ENCODE measurements at regions not wholly inside any gene's neighbourhood (a gene's known extent, or its start where the extent isn't known, plus 50 kb on each side); places are given as distances from the start of the nearest gene placed in this dataset.
"Not testable (repeated sequence)": the region's sequence is repeated elsewhere in the genome, so short reads cannot be mapped to it uniquely, and the experiment has no call there.

GRCh38 chr1:157233131-157233530, 94.9 kb upstream of the ETV3 start:
- H3K27me3 Mint-ChIP-seq: peaks cover 26% of the 10 kb centered on the region
- H3K4me3 Mint-ChIP-seq: no peak overlapping the region
- H3K4me1 Mint-ChIP-seq (ENCODE audit: low read depth): no peaks in the 10 kb centered on the region
- H3K9me3 Mint-ChIP-seq: no peaks in the 10 kb centered on the region
- H3K36me3 Mint-ChIP-seq (ENCODE audit: low read depth): no peaks in the 10 kb centered on the region
- H3K27ac Mint-ChIP-seq: no peak overlapping the region
- intact Hi-C loops (cut with micrococcal nuclease): no loop called here

DNA sequence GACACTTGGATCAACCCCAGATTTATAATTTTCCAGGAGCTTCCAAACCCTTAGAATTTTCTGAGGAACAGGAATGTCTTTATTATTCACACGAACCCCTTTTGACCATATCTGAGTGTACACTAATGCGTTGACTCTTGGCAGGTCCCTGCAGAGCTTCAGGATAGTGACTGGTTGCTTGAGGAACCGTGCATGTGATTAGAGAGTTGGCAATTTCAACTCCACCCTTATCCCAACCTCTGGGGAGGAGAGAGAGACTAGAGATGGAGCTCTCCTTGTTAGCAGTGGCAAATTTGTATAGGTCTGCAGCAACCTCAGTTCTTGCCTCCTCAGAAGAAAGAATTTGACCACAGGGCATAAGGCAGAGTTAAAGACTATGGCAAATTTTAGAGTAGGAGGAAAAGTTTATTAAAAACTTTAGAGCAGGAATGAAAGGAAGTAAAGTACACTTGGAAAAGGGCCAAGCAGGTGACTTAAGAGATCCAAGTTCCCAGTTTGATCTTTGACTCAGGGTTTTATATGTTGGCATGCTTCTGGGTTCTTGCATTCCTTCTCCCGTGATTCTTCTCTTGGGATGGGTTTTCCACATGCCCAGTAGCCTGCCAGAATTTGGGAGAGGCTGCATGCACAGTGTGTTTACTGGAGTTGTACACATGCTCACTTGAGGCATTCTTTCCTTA, 93.8 kb upstream of the ETV3 start:
- H3K27ac Mint-ChIP-seq: no peak overlapping the region
- intact Hi-C loops (cut with micrococcal nuclease): no loop called here
- H3K27me3 Mint-ChIP-seq: peaks cover 22% of the 10 kb centered on the region

DNA sequence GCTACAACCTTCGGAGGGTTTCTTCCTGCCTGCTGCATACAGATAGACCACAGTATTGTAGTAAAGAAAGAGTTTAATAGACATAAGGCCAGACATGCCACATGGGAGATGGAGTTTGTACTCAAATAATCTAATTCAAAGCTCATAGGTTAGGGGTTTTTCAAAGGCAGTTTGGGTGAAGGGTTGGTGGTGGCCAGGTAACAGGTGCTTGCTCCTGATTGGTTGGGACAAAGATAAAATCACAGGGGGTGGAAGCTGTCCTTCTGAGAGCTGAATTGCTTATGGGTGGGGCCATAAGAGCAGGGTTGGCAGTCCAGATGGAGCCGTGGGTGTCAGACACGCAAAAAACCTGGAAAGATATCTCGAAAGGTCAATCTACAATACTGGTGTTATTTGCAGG, 92.3 kb upstream of the ETV3 start:
- peaks cover under 1% of the 10 kb centered on the region for H3K9me3 Mint-ChIP-seq

More for the DNA sequence above, 93.8 kb upstream of the ETV3 start:
- no peaks in the 10 kb centered on the region for H3K4me1 Mint-ChIP-seq (ENCODE audit: low read depth)
- H3K9me3 Mint-ChIP-seq: no peaks in the 10 kb centered on the region
- H3K36me3 Mint-ChIP-seq (ENCODE audit: low read depth): no peaks in the 10 kb centered on the region
- no peak overlapping the region for H3K4me3 Mint-ChIP-seq

DNA sequence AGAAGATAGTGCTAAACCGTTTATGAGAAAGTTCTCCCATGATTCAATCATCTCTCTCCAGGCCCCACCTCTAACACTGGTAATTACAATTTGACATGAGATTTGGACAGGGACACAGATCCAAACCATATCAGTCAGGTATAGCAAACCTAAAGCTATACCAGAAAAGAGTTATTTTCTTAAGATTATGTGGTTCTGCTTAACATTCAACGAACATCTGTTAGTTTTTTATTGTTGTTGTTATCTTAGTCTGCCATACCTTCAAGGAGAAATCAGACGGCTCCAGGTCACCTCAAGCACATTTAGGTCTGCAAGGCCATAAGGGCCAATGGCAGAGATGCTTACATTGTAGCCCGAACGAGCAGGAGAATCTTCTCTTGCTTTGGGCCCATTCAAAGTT, 89.5 kb upstream of the ETV3 start:
- Mint-ChIP-seq H3K36me3 (ENCODE audit: low read depth) (no peaks in the 10 kb centered on the region), H3K4me1 (ENCODE audit: low read depth) (no peaks in the 10 kb centered on the region), H3K9me3 (peaks cover 12% of the 10 kb centered on the region), H3K27me3 (peaks cover 26% of the 10 kb centered on the region), H3K27ac (no peak overlapping the region), H3K4me3 (no peak overlapping the region)
- intact Hi-C loops (cut with micrococcal nuclease): no loop called here

More for the DNA sequence above, 92.3 kb upstream of the ETV3 start:
- no peak overlapping the region for H3K27ac Mint-ChIP-seq
- no peaks in the 10 kb centered on the region for H3K4me1 Mint-ChIP-seq (ENCODE audit: low read depth)
- intact Hi-C loops (cut with micrococcal nuclease): no loop called here
- peaks cover 18% of the 10 kb centered on the region for H3K27me3 Mint-ChIP-seq
- no peaks in the 10 kb centered on the region for H3K36me3 Mint-ChIP-seq (ENCODE audit: low read depth)
- H3K4me3 Mint-ChIP-seq: no peak overlapping the region

GRCh38 chr1:157226739-157227138, 88.5 kb upstream of the ETV3 start:
- peaks cover 31% of the 10 kb centered on the region for H3K27me3 Mint-ChIP-seq
- H3K27ac Mint-ChIP-seq: no peak overlapping the region
- H3K4me3 Mint-ChIP-seq: no peak overlapping the region
- H3K9me3 Mint-ChIP-seq: peaks cover 12% of the 10 kb centered on the region
- no peaks in the 10 kb centered on the region for H3K36me3 Mint-ChIP-seq (ENCODE audit: low read depth)
- intact Hi-C loops (cut with micrococcal nuclease): no loop called here
- H3K4me1 Mint-ChIP-seq (ENCODE audit: low read depth): no peaks in the 10 kb centered on the region

- H3K9me3 Mint-ChIP-seq: peaks cover 8% of the 10 kb centered on the region
- intact Hi-C loops (cut with micrococcal nuclease): no loop called here
- H3K27me3 Mint-ChIP-seq: peaks cover 39% of the 10 kb centered on the region
- no peaks in the 10 kb centered on the region for H3K4me1 Mint-ChIP-seq (ENCODE audit: low read depth)
- no peaks in the 10 kb centered on the region for H3K36me3 Mint-ChIP-seq (ENCODE audit: low read depth)
- H3K4me3 Mint-ChIP-seq: no peak overlapping the region
- H3K27ac Mint-ChIP-seq: no peak overlapping the region
These were observed 81.4 kb upstream of the ETV3 start for GRCh38 chr1:157219600-157219999.

DNA sequence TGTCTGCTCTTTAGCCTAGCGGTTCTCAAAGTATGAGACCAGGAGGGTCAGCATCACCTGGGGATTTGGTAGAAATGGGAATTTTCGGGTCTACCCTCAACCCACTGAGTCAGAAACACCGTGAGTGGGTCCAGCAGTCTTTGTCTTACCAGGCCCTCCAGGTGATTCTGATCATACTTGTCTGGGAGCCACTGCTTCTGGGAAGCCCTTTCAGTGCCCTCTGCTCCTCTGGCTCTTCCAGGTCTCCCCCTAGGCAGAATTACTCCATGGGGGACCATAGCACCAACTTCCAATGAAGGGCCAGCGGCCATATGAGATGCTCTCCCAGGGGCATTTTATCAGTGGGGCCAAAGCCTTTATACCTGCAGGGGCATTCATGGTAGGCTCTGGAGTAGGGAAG, 81.0 kb upstream of the ETV3 start:
- intact Hi-C loops (cut with micrococcal nuclease): no loop called here
- Mint-ChIP-seq H3K27ac (no peak overlapping the region), H3K27me3 (peaks cover 41% of the 10 kb centered on the region), H3K9me3 (peaks cover 10% of the 10 kb centered on the region), H3K4me1 (ENCODE audit: low read depth) (no peaks in the 10 kb centered on the region), H3K4me3 (no peak overlapping the region), H3K36me3 (ENCODE audit: low read depth) (no peaks in the 10 kb centered on the region)

DNA sequence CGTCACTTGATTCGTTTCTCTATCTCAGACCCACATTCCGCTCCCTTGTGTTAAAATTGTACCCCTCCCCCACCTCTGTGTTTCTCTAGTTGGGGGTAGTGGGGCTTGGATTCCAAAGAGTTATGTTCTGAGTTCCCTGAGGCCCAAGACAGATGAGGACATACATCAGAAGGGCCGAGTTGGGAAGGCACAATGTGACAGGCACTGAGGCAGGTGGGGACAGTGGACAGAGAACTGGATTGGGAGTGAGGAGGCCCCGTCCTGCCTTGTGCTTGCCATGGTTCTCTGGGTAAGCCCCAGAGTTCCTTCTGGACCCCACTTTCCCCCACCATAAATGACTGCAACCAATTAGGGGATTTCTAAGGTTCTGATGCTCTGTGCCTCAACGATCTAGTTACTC, 80.5 kb upstream of the ETV3 start:
- H3K27me3 Mint-ChIP-seq: peaks cover 41% of the 10 kb centered on the region
- no peaks in the 10 kb centered on the region for H3K36me3 Mint-ChIP-seq (ENCODE audit: low read depth)
- no peaks in the 10 kb centered on the region for H3K4me1 Mint-ChIP-seq (ENCODE audit: low read depth)
- intact Hi-C loops (cut with micrococcal nuclease): no loop called here
- no peak overlapping the region for H3K4me3 Mint-ChIP-seq
- peaks cover 15% of the 10 kb centered on the region for H3K9me3 Mint-ChIP-seq
- no peak overlapping the region for H3K27ac Mint-ChIP-seq

GRCh38 chr1:157217486-157217885, 79.3 kb upstream of the ETV3 start:
- peaks cover 48% of the 10 kb centered on the region for H3K27me3 Mint-ChIP-seq
- intact Hi-C loops (cut with micrococcal nuclease): no loop called here
- H3K36me3 Mint-ChIP-seq (ENCODE audit: low read depth): no peaks in the 10 kb centered on the region
- no peak overlapping the region for H3K4me3 Mint-ChIP-seq
- H3K27ac Mint-ChIP-seq: no peak overlapping the region
- no peaks in the 10 kb centered on the region for H3K4me1 Mint-ChIP-seq (ENCODE audit: low read depth)
- peaks cover 27% of the 10 kb centered on the region for H3K9me3 Mint-ChIP-seq

DNA sequence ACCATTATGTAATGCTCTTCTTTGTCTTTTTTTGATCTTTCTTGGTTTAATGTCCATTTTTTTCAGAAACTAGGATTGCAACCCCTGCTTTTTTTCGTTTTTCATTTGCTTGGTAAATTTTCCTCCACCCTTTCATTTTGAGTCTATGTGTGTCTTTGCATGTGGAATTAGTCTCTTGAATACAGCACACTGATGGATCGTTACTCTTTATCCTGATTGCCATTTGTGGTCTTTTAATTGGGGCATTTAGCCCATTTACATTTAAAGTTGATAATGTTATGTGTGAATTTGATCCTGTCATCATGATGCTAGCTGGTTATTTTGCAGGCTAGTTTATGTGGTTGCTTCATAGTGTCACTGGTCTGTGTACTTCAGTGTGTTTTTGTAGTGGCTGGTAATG, 75.6 kb upstream of the ETV3 start:
- H3K27ac Mint-ChIP-seq: no peak overlapping the region

DNA sequence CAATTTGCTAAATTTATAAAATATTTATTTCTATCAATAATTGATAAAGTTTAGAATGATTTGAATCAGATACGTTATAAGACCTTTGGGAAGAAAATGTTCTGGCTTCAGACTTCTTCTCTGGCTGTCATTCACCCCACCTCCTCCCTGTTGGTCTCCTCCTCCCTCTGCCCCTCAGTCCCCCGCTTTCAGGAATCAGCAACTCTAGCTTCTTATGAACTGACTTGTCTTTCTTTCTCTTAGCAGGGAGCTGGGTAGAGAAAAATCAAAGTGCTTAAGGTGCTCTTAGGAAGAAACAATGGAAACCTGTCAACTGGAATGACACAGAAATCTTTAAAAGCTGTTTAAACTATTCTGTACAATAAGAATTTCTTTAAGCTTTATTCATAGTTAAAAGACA, 71.3 kb upstream of the ETV3 start:
- no peak overlapping the region for H3K27ac Mint-ChIP-seq
- H3K36me3 Mint-ChIP-seq (ENCODE audit: low read depth): no peaks in the 10 kb centered on the region
- intact Hi-C loops (cut with micrococcal nuclease): no loop called here
- H3K9me3 Mint-ChIP-seq: peaks cover 22% of the 10 kb centered on the region
- no peaks in the 10 kb centered on the region for H3K4me1 Mint-ChIP-seq (ENCODE audit: low read depth)
- peaks cover 40% of the 10 kb centered on the region for H3K27me3 Mint-ChIP-seq
- no peak overlapping the region for H3K4me3 Mint-ChIP-seq

More for the DNA sequence above, 75.6 kb upstream of the ETV3 start:
- Mint-ChIP-seq H3K36me3 (ENCODE audit: low read depth) (no peaks in the 10 kb centered on the region), H3K4me1 (ENCODE audit: low read depth) (no peaks in the 10 kb centered on the region), H3K9me3 (peaks cover 29% of the 10 kb centered on the region), H3K4me3 (no peak overlapping the region), H3K27me3 (peaks cover 49% of the 10 kb centered on the region)
- intact Hi-C loops (cut with micrococcal nuclease): no loop called here

- intact Hi-C loops (cut with micrococcal nuclease); H3K4me1 Mint-ChIP-seq (ENCODE audit: low read depth); H3K36me3 Mint-ChIP-seq (ENCODE audit: low read depth); H3K9me3 Mint-ChIP-seq; H3K27ac Mint-ChIP-seq; H3K4me3 Mint-ChIP-seq: not testable (repeated sequence)
- peaks cover 31% of the 10 kb centered on the region for H3K27me3 Mint-ChIP-seq
These were observed 67.8 kb upstream of the ETV3 start for GRCh38 chr1:157205982-157206381.

GRCh38 chr1:157203166-157203565, 65.0 kb upstream of the ETV3 start:
- Mint-ChIP-seq H3K4me1 (ENCODE audit: low read depth) (no peaks in the 10 kb centered on the region), H3K4me3 (no peak overlapping the region), H3K27me3 (peaks cover 27% of the 10 kb centered on the region), H3K36me3 (ENCODE audit: low read depth) (no peaks in the 10 kb centered on the region), H3K9me3 (no peaks in the 10 kb centered on the region), H3K27ac (no peak overlapping the region)
- intact Hi-C loops (cut with micrococcal nuclease): no loop called here

DNA sequence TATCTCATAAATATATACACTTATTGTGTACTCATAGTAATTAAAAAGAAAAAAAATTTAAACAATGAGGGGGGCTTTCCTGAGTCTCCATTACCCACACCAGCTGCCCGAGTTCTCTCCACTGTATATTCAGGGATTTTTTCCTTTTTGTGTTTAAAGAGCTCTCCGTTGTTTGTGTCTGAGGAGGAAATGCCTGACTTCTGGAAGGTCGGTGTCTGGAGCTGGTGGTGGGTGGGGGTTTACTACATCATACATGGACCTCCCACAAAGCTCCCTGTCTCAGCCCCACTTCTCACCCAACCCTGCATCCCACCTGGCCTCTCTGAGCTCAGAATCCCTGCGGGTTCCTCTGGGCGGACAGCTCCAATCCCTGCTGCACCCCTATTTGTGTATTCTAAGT, 64.1 kb upstream of the ETV3 start:
- Mint-ChIP-seq H3K9me3 (no peaks in the 10 kb centered on the region), H3K36me3 (ENCODE audit: low read depth) (no peaks in the 10 kb centered on the region), H3K4me3 (no peak overlapping the region), H3K4me1 (ENCODE audit: low read depth) (no peaks in the 10 kb centered on the region), H3K27me3 (peaks cover 30% of the 10 kb centered on the region), H3K27ac (no peak overlapping the region)
- intact Hi-C loops (cut with micrococcal nuclease): no loop called here

GRCh38 chr1:157201767-157202166, 63.6 kb upstream of the ETV3 start:
- no peaks in the 10 kb centered on the region for H3K36me3 Mint-ChIP-seq (ENCODE audit: low read depth)
- H3K9me3 Mint-ChIP-seq: no peaks in the 10 kb centered on the region
- no peak overlapping the region for H3K27ac Mint-ChIP-seq
- H3K4me3 Mint-ChIP-seq: no peak overlapping the region
- H3K4me1 Mint-ChIP-seq (ENCODE audit: low read depth): no peaks in the 10 kb centered on the region
- peaks cover 28% of the 10 kb centered on the region for H3K27me3 Mint-ChIP-seq
- intact Hi-C loops (cut with micrococcal nuclease): no loop called here
